ENCODE measurements at regions not wholly inside any gene's neighbourhood (a gene's known extent, or its start where the extent isn't known, plus 50 kb on each side); places are given as distances from the start of the nearest gene placed in this dataset.

GRCh38 chr2:136651456-136652010 is 113.8 kb upstream of the THSD7B start:
- H3K4me3 ChIP-seq (ENCODE audit: low read depth, low read length) = no peak overlapping the region
- TF ChIP-seq ZBTB10 (tag by site-specific recombination; IDR thresholded peaks at IDR 0.05) = no peak
- TF ChIP-seq ZNF658 (tag by site-specific recombination; IDR thresholded peaks at IDR 0.05) = no peak
- TF ChIP-seq ZNF561 (tag by site-specific recombination; IDR thresholded peaks at IDR 0.05; ENCODE audit: borderline replicate concordance) = no peak
- ChIA-PET POLR2A (no interaction called here), CTCF (no interaction called here)
- H3K27ac ChIP-seq (ENCODE audit: extremely low read depth, low read depth, low read length) = no peak overlapping the region
- no peaks in the 10 kb centered on the region for H3K9me3 ChIP-seq (ENCODE audit: control insufficient read depth, insufficient read depth, low read depth, low read length)
- no peaks in the 10 kb centered on the region for H3K36me3 ChIP-seq (ENCODE audit: control insufficient read depth in 2 of 2, insufficient read depth in 1 of 2, low read length in 2 of 2)
- no peaks in the 10 kb centered on the region for H3K4me1 ChIP-seq (ENCODE audit: control insufficient read depth, insufficient read depth, low read length)

- Histone ChIP-seq H3K27ac (ENCODE audit: extremely low read depth, low read depth, low read length) (no peak overlapping the region), H3K4me3 (ENCODE audit: low read depth, low read length) (no peak overlapping the region), H3K36me3 (ENCODE audit: control insufficient read depth in 2 of 2, insufficient read depth in 1 of 2, low read length in 2 of 2) (no peaks in the 10 kb centered on the region), H3K9me3 (ENCODE audit: control insufficient read depth, insufficient read depth, low read depth, low read length) (no peaks in the 10 kb centered on the region), H3K4me1 (ENCODE audit: control insufficient read depth, insufficient read depth, low read length) (no peaks in the 10 kb centered on the region)
- no peak for TF ChIP-seq ZSCAN30 (tag by site-specific recombination; IDR thresholded peaks at IDR 0.05)
- no peak for TF ChIP-seq ZNF701 (tag by site-specific recombination; IDR thresholded peaks at IDR 0.05)
- TF ChIP-seq ZNF157 (tag by site-specific recombination; IDR thresholded peaks at IDR 0.05) = no peak
- TF ChIP-seq ZNF404 (tag by site-specific recombination; IDR thresholded peaks at IDR 0.05) = no peak
- no peak for TF ChIP-seq ZNF629 (tag by site-specific recombination; IDR thresholded peaks at IDR 0.05)
- TF ChIP-seq ZNF626 (tag by site-specific recombination; IDR thresholded peaks at IDR 0.05) = no peak
- TF ChIP-seq ZSCAN18 (tag by site-specific recombination; IDR thresholded peaks at IDR 0.05) = no peak
- no peak for TF ChIP-seq ZNF518A (tag by site-specific recombination; conservative IDR thresholded peaks at IDR 0.05; ENCODE audit: low read depth)
- TF ChIP-seq YY2 (tag by site-specific recombination; IDR thresholded peaks at IDR 0.05) = no peak
- no peak for TF ChIP-seq ZBTB1 (tag by site-specific recombination; IDR thresholded peaks at IDR 0.05)
- no peak for TF ChIP-seq ZNF341 (tag by site-specific recombination; IDR thresholded peaks at IDR 0.05; ENCODE audit: low read depth)
- no peak for TF ChIP-seq ZNF132 (tag by site-specific recombination; IDR thresholded peaks at IDR 0.05; ENCODE audit: borderline replicate concordance)
- no peak for TF ChIP-seq RBAK (tag by site-specific recombination; IDR thresholded peaks at IDR 0.05)
- TF ChIP-seq ZEB2 (tag by site-specific recombination; IDR thresholded peaks at IDR 0.05) = no peak
- POLR2A ChIA-PET = no interaction called here
- CTCF ChIA-PET = no interaction called here
Measured at GRCh38 chr2:136647039-136647438, 118.3 kb upstream of the THSD7B start.
